Activated CD4-positive, alpha-beta T cell treated with anti-CD3 and anti-CD28 coated beads, Interleukin-2, amount 10 ng/mL, durations not matched to agents 24 days and 14 days (primary cell): ENCODE measurements at regions not wholly inside any gene's neighbourhood (a gene's known extent, or its start where the extent isn't known, plus 50 kb on each side); places are given as distances from the start of the nearest gene placed in this dataset.
"Not testable (repeated sequence)": the region's sequence is repeated elsewhere in the genome, so short reads cannot be mapped to it uniquely, and the experiment has no call there.

ENCODE experiments used
- DNase-seq: peaks from one replicate; pipeline ENCODE4 v3.0.0; 2022
- H3K27ac Mint-ChIP-seq: one replicate; pipeline ENCODE4 v1.8.0; 2022; ENCODE audit warnings: mild to moderate bottlenecking, mixed read lengths
- H3K27me3 Mint-ChIP-seq: one replicate; pipeline ENCODE4 v1.8.0; 2022; ENCODE audit warnings: mixed read lengths
- H3K36me3 Mint-ChIP-seq: one replicate; pipeline ENCODE4 v1.8.0; 2022; ENCODE audit warnings: low read depth, mild to moderate bottlenecking, mixed read lengths
- H3K4me1 Mint-ChIP-seq: one replicate; pipeline ENCODE4 v1.8.0; 2021; ENCODE audit warnings: mixed read lengths
- H3K4me3 Mint-ChIP-seq: one replicate; pipeline ENCODE4 v1.8.0; 2022; ENCODE audit warnings: mild to moderate bottlenecking, moderate library complexity, mixed read lengths
- H3K9me3 Mint-ChIP-seq: one replicate; pipeline ENCODE4 v1.8.0; 2021; ENCODE audit warnings: mixed read lengths
- intact Hi-C: fragments of 100-400 bp; cut with micrococcal nuclease; formaldehyde crosslinking; loops from one replicate; pipeline ENCODE4 v1.15.1; 2023

GRCh38 chr16:16754992-16755667 lies 376.2 kb downstream of the NPIPA7 start:
- H3K4me1 Mint-ChIP-seq, intact Hi-C loops, DNase-seq, H3K27me3 Mint-ChIP-seq, H3K27ac Mint-ChIP-seq, H3K36me3 Mint-ChIP-seq, H3K9me3 Mint-ChIP-seq, H3K4me3 Mint-ChIP-seq: not testable (repeated sequence)

DNA sequence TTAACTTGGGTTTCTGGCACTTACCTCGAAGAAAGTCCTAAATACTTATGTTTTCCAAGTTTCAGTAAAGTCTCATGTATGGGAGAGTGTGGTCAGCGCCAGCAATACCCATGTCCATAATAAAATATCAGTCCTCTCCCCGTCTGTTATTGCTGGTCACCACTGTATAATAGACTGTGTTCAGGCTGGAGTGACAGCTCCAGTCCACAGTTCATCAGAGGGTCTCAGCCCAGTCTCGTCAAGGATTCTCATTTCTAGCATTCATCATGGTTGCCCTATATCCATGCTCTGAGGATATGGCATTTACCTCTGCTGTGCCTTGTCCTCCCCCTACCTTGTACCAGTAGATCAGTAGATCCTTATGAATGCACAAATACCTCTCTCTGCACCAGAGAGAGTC lies 384.5 kb downstream of the NPIPA7 start:
- H3K4me1 Mint-ChIP-seq, result no peaks in the 10 kb centered on the region
- H3K9me3 Mint-ChIP-seq, result peaks cover 6% of the 10 kb centered on the region
- no peak overlapping the region for H3K27ac Mint-ChIP-seq
- no peaks in the 10 kb centered on the region for H3K27me3 Mint-ChIP-seq
- intact Hi-C loops, result no loop called here
- DNase-seq, result no peak
- H3K4me3 Mint-ChIP-seq, result no peak overlapping the region
- no peaks in the 10 kb centered on the region for H3K36me3 Mint-ChIP-seq

DNA sequence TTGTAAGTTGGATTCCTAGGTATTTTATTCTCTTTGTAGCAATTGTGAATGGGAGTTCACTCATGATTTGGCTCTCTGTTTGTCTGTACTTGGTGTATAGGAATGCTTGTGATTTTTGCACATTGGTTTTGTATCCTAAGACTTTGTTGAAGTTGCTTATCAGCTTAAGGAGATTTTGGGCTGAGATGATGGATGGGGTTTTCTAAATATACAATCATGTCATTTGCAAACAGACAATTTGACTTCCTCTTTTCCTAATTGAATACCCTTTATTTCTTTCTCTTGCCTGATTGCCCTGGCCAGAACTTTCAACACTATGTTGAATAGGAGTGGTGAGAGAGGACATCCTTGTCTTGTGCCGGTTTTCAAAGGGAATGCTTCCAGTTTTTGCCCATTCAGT lies 391.8 kb downstream of the NPIPA7 start:
- H3K4me1 Mint-ChIP-seq, H3K36me3 Mint-ChIP-seq, DNase-seq, H3K27ac Mint-ChIP-seq, H3K4me3 Mint-ChIP-seq, H3K9me3 Mint-ChIP-seq, H3K27me3 Mint-ChIP-seq, intact Hi-C loops: not testable (repeated sequence)

- no peaks in the 10 kb centered on the region for H3K4me1 Mint-ChIP-seq
- H3K27me3 Mint-ChIP-seq, result no peaks in the 10 kb centered on the region
- H3K27ac Mint-ChIP-seq, result no peak overlapping the region
- intact Hi-C loops, result no loop called here
- no peak for DNase-seq
- no peak overlapping the region for H3K4me3 Mint-ChIP-seq
- H3K9me3 Mint-ChIP-seq, result peaks cover 3% of the 10 kb centered on the region
- no peaks in the 10 kb centered on the region for H3K36me3 Mint-ChIP-seq
Measured at GRCh38 chr16:16774389-16774788, 395.4 kb downstream of the NPIPA7 start.

- no peaks in the 10 kb centered on the region for H3K27me3 Mint-ChIP-seq
- H3K36me3 Mint-ChIP-seq, result no peaks in the 10 kb centered on the region
- no peak for DNase-seq
- H3K4me3 Mint-ChIP-seq, result no peak overlapping the region
- intact Hi-C loops, result no loop called here
- no peaks in the 10 kb centered on the region for H3K9me3 Mint-ChIP-seq
- no peak overlapping the region for H3K27ac Mint-ChIP-seq
- no peaks in the 10 kb centered on the region for H3K4me1 Mint-ChIP-seq
Measured at GRCh38 chr16:16778332-16778731, 399.4 kb downstream of the NPIPA7 start.

DNA sequence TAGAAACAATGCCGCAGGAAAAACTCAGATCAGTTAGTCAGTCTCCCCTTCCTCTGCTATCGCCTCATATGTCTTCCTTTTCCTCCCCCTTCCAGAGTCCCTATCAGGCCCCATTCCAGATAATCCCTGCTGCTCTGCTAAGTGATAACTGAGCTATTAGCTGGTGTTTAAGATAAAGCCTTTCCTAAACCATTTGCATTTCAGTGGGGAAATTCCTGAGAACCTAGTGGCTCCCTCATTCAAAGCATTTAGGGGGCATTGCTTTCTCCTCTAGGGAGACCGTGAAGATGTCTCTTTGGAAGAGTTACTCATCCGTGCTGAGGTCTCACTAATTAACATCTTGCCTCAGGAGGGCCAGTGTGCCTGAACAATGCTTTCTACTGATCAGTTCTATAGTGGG lies 401.6 kb downstream of the NPIPA7 start:
- no peaks in the 10 kb centered on the region for H3K9me3 Mint-ChIP-seq
- H3K27me3 Mint-ChIP-seq, result no peaks in the 10 kb centered on the region
- no peak overlapping the region for H3K4me3 Mint-ChIP-seq
- intact Hi-C loops, result no loop called here
- DNase-seq, result no peak
- H3K27ac Mint-ChIP-seq, result no peak overlapping the region
- no peaks in the 10 kb centered on the region for H3K4me1 Mint-ChIP-seq
- H3K36me3 Mint-ChIP-seq, result no peaks in the 10 kb centered on the region

- no peaks in the 10 kb centered on the region for H3K4me1 Mint-ChIP-seq
- no peak overlapping the region for H3K27ac Mint-ChIP-seq
- no peaks in the 10 kb centered on the region for H3K9me3 Mint-ChIP-seq
- H3K4me3 Mint-ChIP-seq, result no peak overlapping the region
- H3K36me3 Mint-ChIP-seq, result no peaks in the 10 kb centered on the region
- DNase-seq, result no peak
- no peaks in the 10 kb centered on the region for H3K27me3 Mint-ChIP-seq
- intact Hi-C loops, result no loop called here
Measured at GRCh38 chr16:16782153-16782552, 403.2 kb downstream of the NPIPA7 start.

DNA sequence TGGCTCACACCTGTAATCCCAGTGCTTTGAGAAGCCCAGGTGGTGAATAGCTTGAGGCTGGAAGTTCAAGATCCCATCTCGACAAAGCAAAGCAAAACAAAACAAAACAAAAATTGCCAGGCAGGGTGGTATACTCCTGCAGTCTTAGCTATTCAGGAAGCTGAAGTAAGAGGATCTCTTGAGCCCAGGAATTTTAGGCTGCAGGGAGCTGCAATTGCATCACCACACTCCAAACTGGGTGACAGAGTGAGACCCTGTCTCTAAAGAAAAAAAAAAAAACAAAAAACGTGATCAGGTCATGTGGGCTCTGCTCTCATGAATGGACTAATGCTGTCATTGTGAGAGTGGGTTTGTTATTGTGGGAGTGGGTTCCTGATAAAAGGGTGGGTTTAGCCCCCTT lies 409.1 kb downstream of the NPIPA7 start:
- H3K27ac Mint-ChIP-seq, result no peak overlapping the region
- H3K4me3 Mint-ChIP-seq, result no peak overlapping the region
- peaks cover 3% of the 10 kb centered on the region for H3K9me3 Mint-ChIP-seq
- no peaks in the 10 kb centered on the region for H3K36me3 Mint-ChIP-seq
- H3K27me3 Mint-ChIP-seq, result peaks cover 2% of the 10 kb centered on the region
- intact Hi-C loops, result no loop called here
- no peak for DNase-seq
- no peaks in the 10 kb centered on the region for H3K4me1 Mint-ChIP-seq

- H3K9me3 Mint-ChIP-seq, result peaks cover 3% of the 10 kb centered on the region
- peaks cover 2% of the 10 kb centered on the region for H3K27me3 Mint-ChIP-seq
- H3K27ac Mint-ChIP-seq, result no peak overlapping the region
- no peak overlapping the region for H3K4me3 Mint-ChIP-seq
- intact Hi-C loops, result no loop called here
- DNase-seq, result no peak
- no peaks in the 10 kb centered on the region for H3K36me3 Mint-ChIP-seq
- H3K4me1 Mint-ChIP-seq, result no peaks in the 10 kb centered on the region
Measured at GRCh38 chr16:16790597-16790996, 411.7 kb downstream of the NPIPA7 start.

DNA sequence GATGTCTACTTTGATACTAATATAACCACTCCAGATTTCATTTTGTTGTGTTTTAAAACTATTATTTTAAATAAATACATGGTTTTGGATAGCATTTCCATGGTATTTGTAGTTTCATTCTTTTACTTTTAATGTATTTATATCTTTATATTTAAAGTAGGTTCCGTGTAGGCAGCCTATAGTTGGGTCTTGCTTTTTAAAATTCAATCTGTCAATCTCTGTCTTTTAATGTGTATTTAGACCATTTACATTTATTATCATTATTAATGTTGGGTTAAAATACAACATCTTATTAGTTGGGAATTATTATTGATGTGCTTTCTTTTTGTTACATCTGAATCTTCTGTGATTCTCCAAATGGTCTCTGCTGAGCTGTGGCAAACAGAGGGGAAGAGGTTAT lies 412.1 kb downstream of the NPIPA7 start:
- H3K9me3 Mint-ChIP-seq, result peaks cover 7% of the 10 kb centered on the region
- intact Hi-C loops, result no loop called here
- H3K36me3 Mint-ChIP-seq, result no peaks in the 10 kb centered on the region
- DNase-seq, result no peak
- no peaks in the 10 kb centered on the region for H3K4me1 Mint-ChIP-seq
- no peak overlapping the region for H3K4me3 Mint-ChIP-seq
- peaks cover 2% of the 10 kb centered on the region for H3K27me3 Mint-ChIP-seq
- no peak overlapping the region for H3K27ac Mint-ChIP-seq

- Mint-ChIP-seq H3K9me3 (peaks cover 4% of the 10 kb centered on the region), H3K27ac (no peak overlapping the region), H3K4me1 (no peaks in the 10 kb centered on the region), H3K4me3 (no peak overlapping the region), H3K36me3 (no peaks in the 10 kb centered on the region), H3K27me3 (no peaks in the 10 kb centered on the region)
- no peak for DNase-seq
- intact Hi-C loops, result no loop called here
Measured at GRCh38 chr16:16797239-16797638, 418.3 kb downstream of the NPIPA7 start.

- Mint-ChIP-seq H3K4me1 (no peaks in the 10 kb centered on the region), H3K9me3 (peaks cover 4% of the 10 kb centered on the region), H3K27ac (no peak overlapping the region), H3K36me3 (no peaks in the 10 kb centered on the region), H3K27me3 (no peaks in the 10 kb centered on the region), H3K4me3 (no peak overlapping the region)
- intact Hi-C loops, result no loop called here
- DNase-seq, result no peak
Measured at GRCh38 chr16:16798504-16798903, 419.6 kb downstream of the NPIPA7 start.

GRCh38 chr16:16805809-16806208 lies 426.9 kb downstream of the NPIPA7 start:
- DNase-seq, result no peak
- Mint-ChIP-seq H3K4me1 (no peaks in the 10 kb centered on the region), H3K9me3 (no peaks in the 10 kb centered on the region), H3K27ac (no peak overlapping the region), H3K27me3 (no peaks in the 10 kb centered on the region), H3K4me3 (no peak overlapping the region), H3K36me3 (no peaks in the 10 kb centered on the region)
- intact Hi-C loops, result no loop called here

- no peaks in the 10 kb centered on the region for H3K4me1 Mint-ChIP-seq
- no peak overlapping the region for H3K27ac Mint-ChIP-seq
- H3K36me3 Mint-ChIP-seq, result no peaks in the 10 kb centered on the region
- H3K4me3 Mint-ChIP-seq, result no peak overlapping the region
- intact Hi-C loops, result no loop called here
- no peaks in the 10 kb centered on the region for H3K27me3 Mint-ChIP-seq
- peaks cover 12% of the 10 kb centered on the region for H3K9me3 Mint-ChIP-seq
- no peak for DNase-seq
Measured at GRCh38 chr16:16815641-16816040, 436.7 kb downstream of the NPIPA7 start.

- H3K36me3 Mint-ChIP-seq, result no peaks in the 10 kb centered on the region
- no peak overlapping the region for H3K4me3 Mint-ChIP-seq
- H3K27ac Mint-ChIP-seq, result no peak overlapping the region
- peaks cover 21% of the 10 kb centered on the region for H3K9me3 Mint-ChIP-seq
- no peak for DNase-seq
- intact Hi-C loops, result no loop called here
- no peaks in the 10 kb centered on the region for H3K4me1 Mint-ChIP-seq
- H3K27me3 Mint-ChIP-seq, result no peaks in the 10 kb centered on the region
Measured at GRCh38 chr16:16817196-16817595, 438.3 kb downstream of the NPIPA7 start.
